H9 (cell line): ENCODE measurements at regions not wholly inside any gene's neighbourhood (a gene's known extent, or its start where the extent isn't known, plus 50 kb on each side); places are given as distances from the start of the nearest gene placed in this dataset.

Experiments
- DNase-seq: peaks from one replicate; pipeline ENCODE4 v3.0.0-alpha.2; 2017
- H2AFZ ChIP-seq: one replicate; pipeline ENCODE4 v1.6.1; 2013; ENCODE audit warnings: mild to moderate bottlenecking, low read length, control low read depth, moderate library complexity
- H2AK5ac ChIP-seq: 2 replicates; pipeline ENCODE4 v1.6.1; 2013; ENCODE audit warnings: low read length, control low read depth, mixed read lengths; ENCODE audit not compliant: insufficient read length
- H2BK120ac ChIP-seq: one replicate; pipeline ENCODE4 v1.6.1; 2013; ENCODE audit warnings: low read depth, mild to moderate bottlenecking, low read length, control low read depth, inconsistent platforms; ENCODE audit not compliant: poor library complexity, severe bottlenecking
- H2BK12ac ChIP-seq: 2 replicates; pipeline ENCODE4 v1.6.1; 2013; ENCODE audit warnings: low read length, control low read depth, mixed read lengths, low read depth; ENCODE audit not compliant: insufficient read length
- H2BK15ac ChIP-seq: 2 replicates; pipeline ENCODE4 v1.6.1; 2013; ENCODE audit warnings: low read depth, low read length, control low read depth
- H2BK20ac ChIP-seq: one replicate; pipeline ENCODE4 v1.6.1; 2013; ENCODE audit warnings: low read depth, mild to moderate bottlenecking, low read length, control low read depth, inconsistent platforms; ENCODE audit not compliant: poor library complexity, severe bottlenecking
- H2BK5ac ChIP-seq: 2 replicates; pipeline ENCODE4 v1.6.1; 2013; ENCODE audit warnings: low read length, control low read depth, mixed read lengths; ENCODE audit not compliant: insufficient read length
- H3K14ac ChIP-seq: 2 replicates; pipeline ENCODE4 v1.6.1; 2013; ENCODE audit warnings: low read length, control low read depth; ENCODE audit not compliant: insufficient read depth
- H3K18ac ChIP-seq: 2 replicates; pipeline ENCODE4 v1.6.1; 2013; ENCODE audit warnings: low read depth, mild to moderate bottlenecking, mixed read lengths, low read length, control low read depth; ENCODE audit not compliant: insufficient read length
- H3K23ac ChIP-seq: 2 replicates; pipeline ENCODE4 v1.6.1; 2013; ENCODE audit warnings: low read length, control low read depth, mixed read lengths, low read depth; ENCODE audit not compliant: insufficient read length
- H3K23me2 ChIP-seq: 2 replicates; pipeline ENCODE4 v1.6.1; 2013; ENCODE audit warnings: low read depth, mild to moderate bottlenecking, mixed read lengths, low read length, control low read depth; ENCODE audit not compliant: insufficient read length, poor library complexity, severe bottlenecking
- H3K27ac ChIP-seq: 2 replicates; pipeline ENCODE4 v1.5.1; 2013; ENCODE audit warnings: low read length, control low read depth, mixed read lengths, low read depth; ENCODE audit not compliant: insufficient read length
- H3K27me3 ChIP-seq: 2 replicates; pipeline ENCODE4 v1.6.1; 2013; ENCODE audit warnings: low read length, control low read depth, inconsistent platforms; ENCODE audit not compliant: insufficient read depth
- H3K4ac ChIP-seq: 2 replicates; pipeline ENCODE4 v1.6.1; 2013; ENCODE audit warnings: low read depth, mild to moderate bottlenecking, control low read depth, inconsistent platforms, low read length, moderate library complexity
- H3K4me1 ChIP-seq: 2 replicates; pipeline ENCODE4 v1.6.1; 2013; ENCODE audit warnings: low read length, control low read depth, inconsistent platforms; ENCODE audit not compliant: insufficient read depth
- H3K4me2 ChIP-seq: 2 replicates; pipeline ENCODE4 v1.6.1; 2013; ENCODE audit warnings: low read length, control low read depth, mixed read lengths; ENCODE audit not compliant: insufficient read length, insufficient read depth
- H3K56ac ChIP-seq: 2 replicates; pipeline ENCODE4 v1.6.1; 2013; ENCODE audit warnings: low read depth, mild to moderate bottlenecking, mixed read lengths, low read length, control low read depth; ENCODE audit not compliant: insufficient read length
- H3K79me1 ChIP-seq: 2 replicates; pipeline ENCODE4 v1.6.1; 2013; ENCODE audit warnings: low read depth, mild to moderate bottlenecking, moderate library complexity, low read length, control low read depth, inconsistent platforms; ENCODE audit not compliant: insufficient read depth, poor library complexity, severe bottlenecking
- H3K79me2 ChIP-seq: 2 replicates; pipeline ENCODE4 v1.6.1; 2013; ENCODE audit warnings: low read length, control low read depth, inconsistent platforms; ENCODE audit not compliant: insufficient read depth
- H3K9ac ChIP-seq: 2 replicates; pipeline ENCODE4 v1.6.1; 2013; ENCODE audit warnings: low read length, control low read depth, mixed read lengths; ENCODE audit not compliant: insufficient read length; ENCODE audit errors: extremely low read depth
- H3K9me3 ChIP-seq: one replicate; pipeline ENCODE4 v1.6.1; 2013; ENCODE audit warnings: low read depth, low read length, inconsistent platforms; ENCODE audit not compliant: control insufficient read depth
- H3T11ph ChIP-seq: one replicate; pipeline ENCODE4 v1.6.1; 2013; ENCODE audit warnings: mild to moderate bottlenecking, low read length, control low read depth, inconsistent platforms
- H4K20me1 ChIP-seq: one replicate; pipeline ENCODE4 v1.6.1; 2013; ENCODE audit not compliant: control insufficient read depth, insufficient read length, insufficient read depth
- H4K5ac ChIP-seq: 2 replicates; pipeline ENCODE4 v1.6.1; 2013; ENCODE audit warnings: low read depth, mild to moderate bottlenecking, mixed read lengths, low read length, control low read depth; ENCODE audit not compliant: insufficient read length
- H4K8ac ChIP-seq: replicated peaks from 2 replicates; pipeline ENCODE4 v1.6.1; 2013; ENCODE audit warnings: low read length, control low read depth, mixed read lengths, low read depth; ENCODE audit not compliant: insufficient read length
- H4K91ac ChIP-seq: 2 replicates; pipeline ENCODE4 v1.6.1; 2013; ENCODE audit warnings: low read depth, mild to moderate bottlenecking, moderate library complexity, mixed read lengths, low read length, control low read depth; ENCODE audit not compliant: insufficient read length
- H3K27ac Mint-ChIP-seq, 3 experiments: 2 replicates in 2 of 3; 3 replicates in 1 of 3; pipeline ENCODE4 v1.8.0; 2020 to 2021; ENCODE audit warnings: mixed read lengths in 3 of 3, mild to moderate bottlenecking in 1 of 3, moderate library complexity in 1 of 3
- H3K27me3 Mint-ChIP-seq: 2 replicates; pipeline ENCODE4 v1.8.0; 2021; ENCODE audit warnings: low read depth, mild to moderate bottlenecking, moderate library complexity, mixed read lengths
- H3K36me3 Mint-ChIP-seq, 3 experiments: 2 replicates in 2 of 3; 3 replicates in 1 of 3; pipeline ENCODE4 v1.8.0; 2020 to 2021; ENCODE audit warnings: low read depth in 3 of 3, mixed read lengths in 3 of 3; ENCODE audit not compliant: insufficient read depth in 1 of 3
- H3K4me1 Mint-ChIP-seq, 2 experiments: 2 replicates each; pipeline ENCODE4 v1.8.0; 2020; ENCODE audit warnings: mixed read lengths in 2 of 2
- H3K4me3 Mint-ChIP-seq, 2 experiments: 2 replicates in 1 of 2; 3 replicates in 1 of 2; pipeline ENCODE4 v1.8.0; 2020 to 2021; ENCODE audit warnings: mild to moderate bottlenecking in 2 of 2, mixed read lengths in 2 of 2, moderate library complexity in 1 of 2
- H3K9me3 Mint-ChIP-seq, 2 experiments: 2 replicates in 1 of 2; 3 replicates in 1 of 2; pipeline ENCODE4 v1.8.0; 2020; ENCODE audit warnings: mild to moderate bottlenecking in 2 of 2, mixed read lengths in 2 of 2, moderate library complexity in 1 of 2
- WGBS: extraction: QIAGEN DNeasy Blood & Tissue Kit; methylation state at CpG from one replicate; pipeline ENCODE4 v1.1.7; 2013; ENCODE audit warnings: missing lambda C conversion rate, low lambda C conversion rate, mixed read lengths; ENCODE audit not compliant: insufficient read length; ENCODE audit errors: extremely low coverage; 5-methylcytosine and 5-hydroxymethylcytosine counted together
- TF ChIP-seq, protein P1 (sequence below): fragments of 200-600 bp; sonication (generic); conservative IDR thresholded peaks from 3 replicates; pipeline ENCODE4 v1.8.0; 2021; ENCODE audit warnings: antibody characterized with exemption, mild to moderate bottlenecking

GRCh38 chr12:105654606-105655005, 324.1 kb downstream of the C12orf75 start:
- no CpG with 5 or more reads among the region's 1 CpG for WGBS
- Histone ChIP-seq H3K18ac (no peak overlapping the region), H4K5ac (no peak overlapping the region), H4K20me1 (no peaks in the 10 kb centered on the region), H2BK120ac (no peak overlapping the region), H3K27ac (no peak overlapping the region), H3K56ac (no peak overlapping the region), H3K4ac (no peak overlapping the region), H3K4me1 (no peaks in the 10 kb centered on the region), H2AFZ (no peak overlapping the region), H3K27me3 (no peaks in the 10 kb centered on the region; the same call in 1 of the 2 replicates), H3K9me3 (no peaks in the 10 kb centered on the region), H3K79me2 (no peaks in the 10 kb centered on the region), H2BK15ac (no peak overlapping the region), H3K14ac (no peak overlapping the region), H3K79me1 (no peaks in the 10 kb centered on the region), H4K8ac (no peak overlapping the region), H3K23ac (no peak overlapping the region), H2BK5ac (no peak overlapping the region), H4K91ac (no peak overlapping the region), H2BK20ac (no peak overlapping the region), H2AK5ac (no peak overlapping the region), H3K4me2 (no peak overlapping the region), H3K9ac (no peak overlapping the region), H3T11ph (no peak overlapping the region), H2BK12ac (no peak overlapping the region), H3K23me2 (no peaks in the 10 kb centered on the region)
- no peak for DNase-seq
- H3K9me3 Mint-ChIP-seq, result peaks cover 4 to 6% of the 10 kb centered on the region in 2 experiments; a peak in 4 of 5 replicates
- H3K4me3 Mint-ChIP-seq, result no peak overlapping the region
- TF ChIP-seq, protein P1, sequence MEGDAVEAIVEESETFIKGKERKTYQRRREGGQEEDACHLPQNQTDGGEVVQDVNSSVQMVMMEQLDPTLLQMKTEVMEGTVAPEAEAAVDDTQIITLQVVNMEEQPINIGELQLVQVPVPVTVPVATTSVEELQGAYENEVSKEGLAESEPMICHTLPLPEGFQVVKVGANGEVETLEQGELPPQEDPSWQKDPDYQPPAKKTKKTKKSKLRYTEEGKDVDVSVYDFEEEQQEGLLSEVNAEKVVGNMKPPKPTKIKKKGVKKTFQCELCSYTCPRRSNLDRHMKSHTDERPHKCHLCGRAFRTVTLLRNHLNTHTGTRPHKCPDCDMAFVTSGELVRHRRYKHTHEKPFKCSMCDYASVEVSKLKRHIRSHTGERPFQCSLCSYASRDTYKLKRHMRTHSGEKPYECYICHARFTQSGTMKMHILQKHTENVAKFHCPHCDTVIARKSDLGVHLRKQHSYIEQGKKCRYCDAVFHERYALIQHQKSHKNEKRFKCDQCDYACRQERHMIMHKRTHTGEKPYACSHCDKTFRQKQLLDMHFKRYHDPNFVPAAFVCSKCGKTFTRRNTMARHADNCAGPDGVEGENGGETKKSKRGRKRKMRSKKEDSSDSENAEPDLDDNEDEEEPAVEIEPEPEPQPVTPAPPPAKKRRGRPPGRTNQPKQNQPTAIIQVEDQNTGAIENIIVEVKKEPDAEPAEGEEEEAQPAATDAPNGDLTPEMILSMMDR, result no peak
- 0 out of 2 replicates have a peak, but pooled peaks cover 1% of the 10 kb centered on the region for H3K27me3 Mint-ChIP-seq
- peaks cover 0 to 9% (median 1%) of the 10 kb centered on the region in 3 experiments; a peak in 4 of 7 replicates for H3K36me3 Mint-ChIP-seq
- no peak overlapping the region for H3K27ac Mint-ChIP-seq
- no peaks in the 10 kb centered on the region for H3K4me1 Mint-ChIP-seq
